ENCODE measurements at regions not wholly inside any gene's neighbourhood (a gene's known extent, or its start where the extent isn't known, plus 50 kb on each side); places are given as distances from the start of the nearest gene placed in this dataset.

- DNase-seq (ENCODE audit: insufficient read length, low spot score) (no peak), FAIRE-seq (no peak)
- no peak for TF ChIP-seq CTCF (IDR thresholded peaks at IDR 0.05; ENCODE audit: insufficient read depth, missing control alignments)
Observed at GRCh38 chr2:194102546-194102945, 1554.5 kb upstream of the SLC39A10 start.

- no peak for DNase-seq (ENCODE audit: insufficient read length, low spot score)
- no peak for FAIRE-seq
- no peak for TF ChIP-seq CTCF (IDR thresholded peaks at IDR 0.05; ENCODE audit: insufficient read depth, missing control alignments)
Observed at GRCh38 chr2:194100201-194100600, 1556.8 kb upstream of the SLC39A10 start.

- DNase-seq (ENCODE audit: insufficient read length, low spot score) (no peak), FAIRE-seq (no peak)
- TF ChIP-seq CTCF (IDR thresholded peaks at IDR 0.05; ENCODE audit: insufficient read depth, missing control alignments) = no peak
Observed at GRCh38 chr2:194096402-194096801, 1560.6 kb upstream of the SLC39A10 start.

- TF ChIP-seq CTCF (IDR thresholded peaks at IDR 0.05; ENCODE audit: insufficient read depth, missing control alignments) = no peak
- DNase-seq (ENCODE audit: insufficient read length, low spot score) (no peak), FAIRE-seq (no peak)
Observed at GRCh38 chr2:194095359-194095758, 1561.7 kb upstream of the SLC39A10 start.

GRCh38 chr2:194090251-194090905 lies 1566.6 kb upstream of the SLC39A10 start:
- FAIRE-seq = no peak
- TF ChIP-seq CTCF (IDR thresholded peaks at IDR 0.05; ENCODE audit: insufficient read depth, missing control alignments) = no peak
- DNase-seq (ENCODE audit: insufficient read length, low spot score) = no peak

- FAIRE-seq = no peak
- no peak for TF ChIP-seq CTCF (IDR thresholded peaks at IDR 0.05; ENCODE audit: insufficient read depth, missing control alignments)
- no peak for DNase-seq (ENCODE audit: insufficient read length, low spot score)
Observed at GRCh38 chr2:194087089-194087958, 1569.7 kb upstream of the SLC39A10 start.

- DNase-seq (ENCODE audit: insufficient read length, low spot score) (no peak), FAIRE-seq (no peak)
- no peak for TF ChIP-seq CTCF (IDR thresholded peaks at IDR 0.05; ENCODE audit: insufficient read depth, missing control alignments)
Observed at GRCh38 chr2:194086129-194086528, 1570.9 kb upstream of the SLC39A10 start.

Data from D721Med (cell line).